ENCODE measurements at regions not wholly inside any gene's neighbourhood (a gene's known extent, or its start where the extent isn't known, plus 50 kb on each side); places are given as distances from the start of the nearest gene placed in this dataset.

DNA sequence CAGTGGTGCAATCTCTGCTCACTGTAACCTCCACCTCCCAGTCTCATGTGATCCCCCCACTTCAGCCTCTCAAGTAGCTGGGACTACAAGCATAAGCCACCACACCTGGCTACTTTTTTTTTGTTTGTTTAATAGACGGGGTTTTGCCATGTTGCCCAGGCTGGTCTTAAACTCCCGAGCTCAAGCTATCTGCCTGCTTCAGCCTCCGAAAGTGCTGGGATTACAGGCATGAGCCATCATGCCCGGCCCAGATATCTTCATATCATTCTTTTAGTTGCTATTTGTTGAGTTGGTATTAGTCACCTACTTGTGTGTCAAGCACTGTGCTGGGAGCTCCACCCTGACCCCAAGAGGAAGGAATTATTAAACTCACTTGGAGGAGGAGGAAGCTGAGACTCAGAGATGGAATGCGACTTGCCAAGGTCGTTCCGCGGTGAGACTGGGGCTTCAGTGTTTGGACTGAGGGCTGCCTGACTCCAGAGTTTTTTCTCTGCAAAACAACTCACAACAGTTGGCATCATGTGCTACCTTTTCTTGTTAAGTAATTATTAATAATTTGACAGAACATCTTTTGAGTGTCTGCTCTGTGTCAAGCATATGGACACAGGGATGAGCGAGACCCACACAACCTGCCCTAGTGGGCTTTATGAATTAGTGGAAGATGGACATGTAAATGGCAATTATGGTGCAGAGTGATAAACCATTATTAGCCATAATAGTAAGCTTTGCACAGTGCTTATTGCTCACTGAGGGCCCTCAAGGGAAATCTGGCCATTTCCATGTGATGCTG lies 132.0 kb downstream of the FOXD2 start:
- intact Hi-C loops (cut with DNase I) = no loop called here
- H3K4me3 ChIP-seq (ENCODE audit: low read length in 3 of 3) = no peak overlapping the region
- no peaks in the 10 kb centered on the region for H3K27me3 ChIP-seq (ENCODE audit: control insufficient read depth, insufficient read depth, low read length)
- DNase-seq = peak in 4 of 5 donors; percentile 66 to 91 (median 80)
- no peaks in the 10 kb centered on the region for H3K9me3 ChIP-seq (ENCODE audit: control insufficient read depth in 2 of 3, insufficient read depth in 1 of 3, low read length in 3 of 3)
- no peak overlapping the region for H3K27ac ChIP-seq (ENCODE audit: low read depth in 2 of 2, low read length in 2 of 2)
- no peaks in the 10 kb centered on the region for H3K36me3 ChIP-seq (ENCODE audit: control insufficient read depth in 2 of 3, insufficient read depth in 3 of 3, low read length in 3 of 3)
- FAIRE-seq = peak; percentile 93
- TF ChIP-seq, protein P1, sequence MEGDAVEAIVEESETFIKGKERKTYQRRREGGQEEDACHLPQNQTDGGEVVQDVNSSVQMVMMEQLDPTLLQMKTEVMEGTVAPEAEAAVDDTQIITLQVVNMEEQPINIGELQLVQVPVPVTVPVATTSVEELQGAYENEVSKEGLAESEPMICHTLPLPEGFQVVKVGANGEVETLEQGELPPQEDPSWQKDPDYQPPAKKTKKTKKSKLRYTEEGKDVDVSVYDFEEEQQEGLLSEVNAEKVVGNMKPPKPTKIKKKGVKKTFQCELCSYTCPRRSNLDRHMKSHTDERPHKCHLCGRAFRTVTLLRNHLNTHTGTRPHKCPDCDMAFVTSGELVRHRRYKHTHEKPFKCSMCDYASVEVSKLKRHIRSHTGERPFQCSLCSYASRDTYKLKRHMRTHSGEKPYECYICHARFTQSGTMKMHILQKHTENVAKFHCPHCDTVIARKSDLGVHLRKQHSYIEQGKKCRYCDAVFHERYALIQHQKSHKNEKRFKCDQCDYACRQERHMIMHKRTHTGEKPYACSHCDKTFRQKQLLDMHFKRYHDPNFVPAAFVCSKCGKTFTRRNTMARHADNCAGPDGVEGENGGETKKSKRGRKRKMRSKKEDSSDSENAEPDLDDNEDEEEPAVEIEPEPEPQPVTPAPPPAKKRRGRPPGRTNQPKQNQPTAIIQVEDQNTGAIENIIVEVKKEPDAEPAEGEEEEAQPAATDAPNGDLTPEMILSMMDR (IDR thresholded peaks at IDR 0.05; ENCODE audit: borderline replicate concordance, extremely low read depth, insufficient read depth) = peak; percentile 49
- no peak overlapping the region for H3K9ac ChIP-seq (ENCODE audit: low read length in 3 of 3)
- H3K4me1 ChIP-seq (ENCODE audit: control insufficient read depth in 2 of 3, insufficient read depth in 2 of 3, low read depth in 1 of 3, low read length in 3 of 3) = peaks cover 0 to 5% (median 0%) of the 10 kb centered on the region in 3 donors

- Histone ChIP-seq H3K9me3 (ENCODE audit: control insufficient read depth in 2 of 3, insufficient read depth in 1 of 3, low read length in 3 of 3) (no peaks in the 10 kb centered on the region), H3K4me3 (ENCODE audit: low read length in 3 of 3) (no peak overlapping the region), H3K9ac (ENCODE audit: low read length in 3 of 3) (no peak overlapping the region), H3K27ac (ENCODE audit: low read depth in 2 of 2, low read length in 2 of 2) (no peak overlapping the region), H3K27me3 (ENCODE audit: control insufficient read depth, insufficient read depth, low read length) (no peaks in the 10 kb centered on the region), H3K4me1 (ENCODE audit: control insufficient read depth in 2 of 3, insufficient read depth in 2 of 3, low read depth in 1 of 3, low read length in 3 of 3) (peaks cover 0 to 5% (median 0%) of the 10 kb centered on the region in 3 donors), H3K36me3 (ENCODE audit: control insufficient read depth in 2 of 3, insufficient read depth in 3 of 3, low read length in 3 of 3) (no peaks in the 10 kb centered on the region)
- FAIRE-seq (no peak), DNase-seq (no peak)
- intact Hi-C loops (cut with DNase I) = no loop called here
- TF ChIP-seq, protein P1 (IDR thresholded peaks at IDR 0.05; ENCODE audit: borderline replicate concordance, extremely low read depth, insufficient read depth) = no peak
These were observed 133.3 kb downstream of the FOXD2 start for GRCh38 chr1:47571161-47571560.

DNA sequence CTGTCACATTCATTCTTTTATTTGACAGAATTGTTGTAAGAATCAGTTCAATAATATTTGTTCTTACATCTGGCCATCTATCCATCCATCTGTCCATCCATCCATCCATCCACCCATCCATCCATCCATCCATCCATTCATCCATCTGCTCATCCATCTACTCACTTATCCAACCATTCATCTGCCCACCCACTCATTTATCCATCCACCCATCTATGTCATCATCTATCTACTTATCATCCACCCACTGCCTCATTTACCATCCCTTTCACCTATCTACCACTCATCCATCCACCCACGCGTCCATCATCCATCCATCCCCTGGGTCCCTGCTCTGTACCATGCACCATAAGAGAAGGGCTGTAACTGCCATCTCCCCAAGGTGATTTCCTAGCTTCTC lies 134.1 kb downstream of the FOXD2 start:
- H3K27me3 ChIP-seq (ENCODE audit: control insufficient read depth, insufficient read depth, low read length) = no peaks in the 10 kb centered on the region
- H3K4me1 ChIP-seq (ENCODE audit: control insufficient read depth in 2 of 3, insufficient read depth in 2 of 3, low read depth in 1 of 3, low read length in 3 of 3) = peaks cover 0 to 5% (median 0%) of the 10 kb centered on the region in 3 donors
- DNase-seq = no peak
- TF ChIP-seq, protein P1 (IDR thresholded peaks at IDR 0.05; ENCODE audit: borderline replicate concordance, extremely low read depth, insufficient read depth) = no peak
- no peak for FAIRE-seq
- H3K36me3 ChIP-seq (ENCODE audit: control insufficient read depth in 2 of 3, insufficient read depth in 3 of 3, low read length in 3 of 3) = no peaks in the 10 kb centered on the region
- intact Hi-C loops (cut with DNase I) = no loop called here
- no peaks in the 10 kb centered on the region for H3K9me3 ChIP-seq (ENCODE audit: control insufficient read depth in 2 of 3, insufficient read depth in 1 of 3, low read length in 3 of 3)
- H3K27ac ChIP-seq (ENCODE audit: low read depth in 2 of 2, low read length in 2 of 2) = no peak overlapping the region
- no peak overlapping the region for H3K4me3 ChIP-seq (ENCODE audit: low read length in 3 of 3)
- H3K9ac ChIP-seq (ENCODE audit: low read length in 3 of 3) = no peak overlapping the region

All from kidney (tissue), 13 donors.